ENCODE measurements at regions not wholly inside any gene's neighbourhood (a gene's known extent, or its start where the extent isn't known, plus 50 kb on each side); places are given as distances from the start of the nearest gene placed in this dataset.

GRCh38 chr4:1547131-1547855, 136.8 kb downstream of the FAM53A start:
- no peak for TF ChIP-seq POLR2A (IDR thresholded peaks at IDR 0.05)
- TF ChIP-seq CTCF (IDR thresholded peaks at IDR 0.05): no peak

Data from Peyer's patch (tissue), 4 donors.